IMR-90 (cell line): ENCODE measurements at regions not wholly inside any gene's neighbourhood (a gene's known extent, or its start where the extent isn't known, plus 50 kb on each side); places are given as distances from the start of the nearest gene placed in this dataset.

Experiments
- ATAC-seq: fragments of 200-7000 bp; cut with Tn5 transposase; 2 replicates; pipeline ENCODE4 v1.9.1; 2020; ENCODE audit warnings: low read depth, mild to moderate bottlenecking, moderate library complexity
- BruUV-seq: library from RNA; stranded (reverse); fragments of 400-500 nt; replicated peaks from 2 replicates; lab custom pipeline; 2021; lab: Mats Ljungman, UMichigan
- CTCF ChIA-PET: fragments of 300-600 bp; formaldehyde crosslinking; extraction: SDS; loops from one replicate; lab custom pipeline; 2021; ENCODE audit warnings: antibody characterized with exemption; lab: Yijun Ruan, JAX
- POLR2A ChIA-PET: fragments of 300-600 bp; sonication (Branson Sonifier 250); formaldehyde crosslinking; loops from one replicate; lab custom pipeline; 2022; ENCODE audit warnings: antibody characterized with exemption; ENCODE audit not compliant: unreplicated experiment; lab: Charles Lee
- DNase-seq: peaks from one replicate; pipeline ENCODE4 v3.0.0; 2013
- H2AFZ ChIP-seq: replicated peaks from 2 replicates; pipeline ENCODE3; 2013; ENCODE audit warnings: low read length, mild to moderate bottlenecking; ENCODE audit not compliant: poor library complexity
- H2AK5ac ChIP-seq: 2 replicates; pipeline ENCODE4 v1.6.1; 2013; ENCODE audit warnings: low read depth, low read length, inconsistent platforms
- H2AK9ac ChIP-seq: replicated peaks from 2 replicates; pipeline ENCODE3; 2013; ENCODE audit warnings: mild to moderate bottlenecking, low read depth, low read length, moderate library complexity; ENCODE audit not compliant: poor library complexity
- H2BK120ac ChIP-seq: 2 replicates; pipeline ENCODE4 v1.6.1; 2013; ENCODE audit warnings: low read depth, low read length, inconsistent platforms
- H2BK15ac ChIP-seq: 3 replicates; pipeline ENCODE4 v1.6.1; 2013; ENCODE audit warnings: low read depth, low read length, inconsistent platforms
- H2BK20ac ChIP-seq: 2 replicates; pipeline ENCODE4 v1.6.1; 2013; ENCODE audit warnings: low read depth, mild to moderate bottlenecking, inconsistent platforms, low read length, moderate library complexity
- H2BK5ac ChIP-seq: 2 replicates; pipeline ENCODE4 v1.6.1; 2013; ENCODE audit warnings: mild to moderate bottlenecking, low read depth, low read length, inconsistent platforms; ENCODE audit not compliant: poor library complexity, severe bottlenecking
- H3K14ac ChIP-seq: replicated peaks from 2 replicates; pipeline ENCODE4 v1.6.1; 2013; ENCODE audit warnings: low read depth, low read length, inconsistent platforms
- H3K18ac ChIP-seq: 2 replicates; pipeline ENCODE4 v1.6.1; 2013; ENCODE audit warnings: low read depth, low read length, control low read depth
- H3K23ac ChIP-seq: 2 replicates; pipeline ENCODE4 v1.6.1; 2013; ENCODE audit warnings: low read depth, low read length, inconsistent platforms
- H3K27ac ChIP-seq: 2 replicates; pipeline ENCODE4 v1.5.1; 2013; ENCODE audit warnings: mild to moderate bottlenecking, control low read depth, low read length; ENCODE audit not compliant: insufficient read depth
- H3K27me3 ChIP-seq: 2 replicates; pipeline ENCODE4 v1.6.1; 2013; ENCODE audit warnings: low read length; ENCODE audit not compliant: control insufficient read depth, insufficient read depth
- H3K36me3 ChIP-seq: 2 replicates; pipeline ENCODE4 v1.6.1; 2013; ENCODE audit warnings: low read length, mixed read lengths; ENCODE audit not compliant: control insufficient read depth, insufficient read depth
- H3K4ac ChIP-seq: 2 replicates; pipeline ENCODE4 v1.6.1; 2013; ENCODE audit warnings: low read depth, low read length, inconsistent platforms
- H3K4me1 ChIP-seq: 2 replicates; pipeline ENCODE4 v1.6.1; 2013; ENCODE audit warnings: low read length, mixed read lengths; ENCODE audit not compliant: control insufficient read depth, insufficient read depth
- H3K4me2 ChIP-seq: 2 replicates; pipeline ENCODE4 v1.6.1; 2013; ENCODE audit warnings: low read depth, mild to moderate bottlenecking, control low read depth, low read length, moderate library complexity
- H3K4me3 ChIP-seq: 2 replicates; pipeline ENCODE4 v1.5.1; 2013; ENCODE audit warnings: low read depth, mild to moderate bottlenecking, control low read depth, low read length, moderate library complexity; ENCODE audit not compliant: insufficient read depth
- H3K56ac ChIP-seq: 2 replicates; pipeline ENCODE4 v1.6.1; 2013; ENCODE audit warnings: low read length, inconsistent platforms; ENCODE audit not compliant: insufficient read depth; ENCODE audit errors: extremely low read depth
- H3K79me1 ChIP-seq, 2 experiments: 2 replicates each; pipeline ENCODE4 v1.6.1; 2013; ENCODE audit warnings: low read length in 2 of 2, inconsistent platforms in 1 of 2, low read depth in 1 of 2
- H3K9ac ChIP-seq: 2 replicates; pipeline ENCODE4 v1.6.1; 2013; ENCODE audit warnings: low read depth, low read length, control low read depth
- H3K9me1 ChIP-seq: 2 replicates; pipeline ENCODE4 v1.6.1; 2013; ENCODE audit warnings: low read length, inconsistent platforms; ENCODE audit not compliant: insufficient read depth
- H3K9me3 ChIP-seq: 2 replicates; pipeline ENCODE4 v1.6.1; 2013; ENCODE audit warnings: low read length; ENCODE audit not compliant: control insufficient read depth, insufficient read depth
- H4K20me1 ChIP-seq: 2 replicates; pipeline ENCODE4 v1.6.1; 2013; ENCODE audit warnings: low read length, inconsistent platforms; ENCODE audit not compliant: insufficient read depth
- H4K5ac ChIP-seq: 2 replicates; pipeline ENCODE4 v1.6.1; 2013; ENCODE audit warnings: mild to moderate bottlenecking, low read depth, low read length, control low read depth
- H4K8ac ChIP-seq, 2 experiments: 2 replicates each; pipeline ENCODE4 v1.6.1; 2013; ENCODE audit warnings: low read depth in 2 of 2, low read length in 2 of 2, control low read depth in 1 of 2, inconsistent platforms in 1 of 2
- H4K91ac ChIP-seq: 2 replicates; pipeline ENCODE4 v1.6.1; 2013; ENCODE audit warnings: low read depth, low read length, inconsistent platforms; ENCODE audit not compliant: insufficient read depth
- CHD1 ChIP-seq: IDR thresholded peaks from 2 replicates; pipeline ENCODE4 v1.6.1; 2012; ENCODE audit warnings: low read depth, low read length, improper control_type of control experiment
- CTCF ChIP-seq: conservative IDR thresholded peaks from 2 replicates; pipeline ENCODE4 v1.5.1; 2012; ENCODE audit warnings: mild to moderate bottlenecking, low read depth, low read length, improper control_type of control experiment
- MAFK ChIP-seq: IDR thresholded peaks from 2 replicates; pipeline ENCODE4 v1.6.1; 2012; ENCODE audit warnings: low read depth, low read length, improper control_type of control experiment
- MAZ ChIP-seq: IDR thresholded peaks from 2 replicates; pipeline ENCODE4 v1.6.1; 2012; ENCODE audit warnings: low read depth, mild to moderate bottlenecking, low read length, improper control_type of control experiment, moderate library complexity, borderline replicate concordance
- MXI1 ChIP-seq: IDR thresholded peaks from 2 replicates; pipeline ENCODE4 v1.6.1; 2012; ENCODE audit warnings: low read depth, mild to moderate bottlenecking, low read length, moderate library complexity, borderline replicate concordance
- NFE2L2 ChIP-seq: fragments of 150-350 bp; IDR thresholded peaks from 2 replicates; pipeline ENCODE4 v1.6.1; 2016; ENCODE audit warnings: low read depth, mild to moderate bottlenecking, low read length
- POLR2A ChIP-seq: IDR thresholded peaks from 2 replicates; pipeline ENCODE4 v1.6.1; 2012; ENCODE audit warnings: mild to moderate bottlenecking, low read depth, low read length
- SMC3 ChIP-seq: fragments of 150-350 bp; IDR thresholded peaks from 2 replicates; pipeline ENCODE4 v1.6.1; 2016; ENCODE audit warnings: low read depth, mild to moderate bottlenecking, antibody characterized with exemption, low read length, moderate library complexity
- USF2 ChIP-seq: fragments of 150-350 bp; IDR thresholded peaks from 2 replicates; pipeline ENCODE4 v1.6.1; 2017; ENCODE audit warnings: mild to moderate bottlenecking, antibody characterized with exemption, low read length, low read depth
- WGBS, 2 experiments: methylation state at CpG; one replicate each; pipeline versions ENCODE4 v1.1.5 to v1.1.7; 2013; ENCODE audit warnings: missing lambda C conversion rate in 2 of 2; ENCODE audit not compliant: insufficient read length in 1 of 2; ENCODE audit errors: extremely low coverage in 2 of 2; 5-methylcytosine and 5-hydroxymethylcytosine counted together
- dilution Hi-C: fragments of 300-500 bp; cut with HindIII; formaldehyde crosslinking; loops from one replicate; pipeline ENCODE4 v1.14.3; 2018; ENCODE audit warnings: low sequenced_read_pairs; ENCODE audit not compliant: unreplicated experiment
- in situ Hi-C: fragments of 300-500 bp; cut with MboI; formaldehyde crosslinking; loops from 3 replicates; pipeline ENCODE4 v1.14.3; 2019; ENCODE audit warnings: low sequenced_read_pairs, inconsistent platforms, mixed read lengths
- intact Hi-C: fragments of 100-400 bp; cut with micrococcal nuclease; formaldehyde crosslinking; loops from 2 replicates; pipeline ENCODE4 v1.10.0; 2022

GRCh38 chr2:123073371-123073770, 951.7 kb upstream of the CNTNAP5 start:
- H4K8ac ChIP-seq: no peak overlapping the region
- ChIA-PET POLR2A (no interaction called here), CTCF (no interaction called here)
- intact Hi-C loops (no loop called here), in situ Hi-C loops (no loop called here), dilution Hi-C loops (no loop called here)
- peaks cover 5% of the 10 kb centered on the region; the same call in 1 of the 2 replicates for H3K9me3 ChIP-seq
- no peak overlapping the region for H4K5ac ChIP-seq
- no peak overlapping the region for H4K91ac ChIP-seq
- H3K79me1 ChIP-seq: no peaks in the 10 kb centered on the region
- no peak overlapping the region for H3K14ac ChIP-seq
- H3K4me3 ChIP-seq: no peak overlapping the region
- no CpG with 5 or more reads among the region's 1 CpG for WGBS, 2 experiments
- no peaks in the 10 kb centered on the region for H3K9me1 ChIP-seq
- no peak overlapping the region for H2BK15ac ChIP-seq
- H3K4me2 ChIP-seq: no peak overlapping the region
- ATAC-seq (no peak), DNase-seq (no peak)
- no peak overlapping the region for H2AK5ac ChIP-seq
- no TSS peak for BruUV-seq
- no peak overlapping the region for H2BK5ac ChIP-seq
- no peaks in the 10 kb centered on the region for H4K20me1 ChIP-seq
- H3K18ac ChIP-seq: no peak overlapping the region
- H3K4me1 ChIP-seq: no peaks in the 10 kb centered on the region
- H2BK20ac ChIP-seq: no peak overlapping the region
- H3K27me3 ChIP-seq: no peaks in the 10 kb centered on the region
- no peak overlapping the region for H2AK9ac ChIP-seq
- no peak overlapping the region for H2AFZ ChIP-seq
- H3K23ac ChIP-seq: no peak overlapping the region
- no peak overlapping the region for H2BK120ac ChIP-seq
- no peak overlapping the region for H3K27ac ChIP-seq
- TF ChIP-seq MAFK (no peak), NFE2L2 (no peak), MXI1 (no peak), CHD1 (no peak), SMC3 (no peak), CTCF (no peak), MAZ (no peak), POLR2A (no peak), USF2 (no peak)
- H3K36me3 ChIP-seq: no peaks in the 10 kb centered on the region
- H3K4ac ChIP-seq: no peak overlapping the region
- H3K56ac ChIP-seq: no peak overlapping the region
- no peak overlapping the region for H3K9ac ChIP-seq
